ENCODE measurements at regions not wholly inside any gene's neighbourhood (a gene's known extent, or its start where the extent isn't known, plus 50 kb on each side); places are given as distances from the start of the nearest gene placed in this dataset.

- H3K4me2 ChIP-seq (ENCODE audit: low read length) = no peak overlapping the region
- H3K9me3 ChIP-seq (ENCODE audit: control insufficient read depth, low read length) = no peaks in the 10 kb centered on the region
- no peaks in the 10 kb centered on the region for H3K27me3 ChIP-seq (ENCODE audit: control insufficient read depth, insufficient read depth, low read length)
- H3K27ac ChIP-seq = no peak overlapping the region
- no peak overlapping the region for H3K4me3 ChIP-seq (ENCODE audit: low read depth, low read length)
- no peak overlapping the region for H3K9ac ChIP-seq
- H3K36me3 ChIP-seq (ENCODE audit: control insufficient read depth, insufficient read depth, low read length) = no peaks in the 10 kb centered on the region
- H2AFZ ChIP-seq = no peak overlapping the region
- H3K79me2 ChIP-seq = no peaks in the 10 kb centered on the region
- no peaks in the 10 kb centered on the region for H3K4me1 ChIP-seq
- TF ChIP-seq CTCF (IDR thresholded peaks at IDR 0.05) = no peak
Measured at GRCh38 chr18:61957801-61958516, 65.2 kb upstream of the RNF152 start.

DNA sequence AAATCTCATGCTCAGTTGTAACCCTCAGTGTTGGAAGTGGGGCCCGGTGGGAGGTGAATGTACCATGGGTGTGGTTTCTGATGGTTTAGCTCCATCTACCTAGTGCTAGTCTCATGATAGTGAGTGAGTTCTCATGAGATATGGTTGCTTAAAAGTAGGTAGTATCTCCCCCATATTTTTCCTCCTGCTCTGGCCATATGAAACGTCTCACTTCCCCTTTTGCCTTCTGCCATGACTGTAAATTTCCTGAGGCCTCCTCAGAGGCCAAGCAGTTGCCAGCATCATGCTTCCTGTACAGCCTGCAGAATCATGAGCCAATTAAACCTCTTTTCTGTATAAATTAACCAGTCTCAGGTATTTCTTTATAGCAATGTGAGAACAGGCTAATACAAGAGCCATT lies 62.8 kb upstream of the RNF152 start:
- no peaks in the 10 kb centered on the region for H3K36me3 ChIP-seq (ENCODE audit: control insufficient read depth, insufficient read depth, low read length)
- no peak overlapping the region for H2AFZ ChIP-seq
- H3K27ac ChIP-seq = no peak overlapping the region
- no peak overlapping the region for H3K9ac ChIP-seq
- TF ChIP-seq CTCF (IDR thresholded peaks at IDR 0.05) = no peak
- no peaks in the 10 kb centered on the region for H3K9me3 ChIP-seq (ENCODE audit: control insufficient read depth, low read length)
- no peaks in the 10 kb centered on the region for H3K79me2 ChIP-seq
- no peak overlapping the region for H3K4me3 ChIP-seq (ENCODE audit: low read depth, low read length)
- H3K4me1 ChIP-seq = no peaks in the 10 kb centered on the region
- no peak overlapping the region for H3K4me2 ChIP-seq (ENCODE audit: low read length)
- H3K27me3 ChIP-seq (ENCODE audit: control insufficient read depth, insufficient read depth, low read length) = no peaks in the 10 kb centered on the region

DNA sequence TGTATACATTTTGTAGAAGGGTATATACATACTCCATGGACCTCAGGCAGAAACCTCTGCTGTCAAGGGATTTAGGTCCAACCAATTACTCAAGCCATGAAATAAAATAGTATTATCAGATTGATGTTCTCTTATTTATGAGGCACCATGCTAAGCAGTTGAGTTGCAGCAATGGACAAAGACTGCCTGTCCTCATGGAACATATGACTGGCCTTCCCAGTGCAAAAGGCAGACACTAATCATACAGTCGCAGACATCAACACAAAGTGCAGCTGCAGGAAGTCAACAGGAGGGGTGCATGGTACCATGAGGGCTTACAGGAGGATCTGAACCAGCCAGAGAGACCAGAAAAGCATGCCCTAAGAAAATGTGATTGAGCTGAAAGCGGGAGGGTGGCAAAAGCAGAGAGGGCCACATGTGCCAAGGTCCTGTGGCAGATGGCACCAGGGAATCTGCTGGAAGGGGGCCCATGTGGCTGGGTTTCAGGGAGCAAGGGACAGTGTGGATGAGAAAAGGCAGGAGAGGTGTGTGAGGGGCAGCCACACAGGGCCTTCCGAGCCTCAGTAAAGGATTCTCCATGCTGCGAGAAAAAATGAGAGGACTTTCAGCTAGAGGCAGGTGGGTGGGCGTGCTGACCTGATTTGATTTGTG lies 61.4 kb upstream of the RNF152 start:
- no peak overlapping the region for H3K9ac ChIP-seq
- no peaks in the 10 kb centered on the region for H3K27me3 ChIP-seq (ENCODE audit: control insufficient read depth, insufficient read depth, low read length)
- no peaks in the 10 kb centered on the region for H3K79me2 ChIP-seq
- H3K36me3 ChIP-seq (ENCODE audit: control insufficient read depth, insufficient read depth, low read length) = no peaks in the 10 kb centered on the region
- H3K27ac ChIP-seq = no peak overlapping the region
- H3K9me3 ChIP-seq (ENCODE audit: control insufficient read depth, low read length) = no peaks in the 10 kb centered on the region
- TF ChIP-seq CTCF (IDR thresholded peaks at IDR 0.05) = no peak
- no peak overlapping the region for H3K4me2 ChIP-seq (ENCODE audit: low read length)
- no peak overlapping the region for H2AFZ ChIP-seq
- H3K4me1 ChIP-seq = no peaks in the 10 kb centered on the region
- H3K4me3 ChIP-seq (ENCODE audit: low read depth, low read length) = no peak overlapping the region

DNA sequence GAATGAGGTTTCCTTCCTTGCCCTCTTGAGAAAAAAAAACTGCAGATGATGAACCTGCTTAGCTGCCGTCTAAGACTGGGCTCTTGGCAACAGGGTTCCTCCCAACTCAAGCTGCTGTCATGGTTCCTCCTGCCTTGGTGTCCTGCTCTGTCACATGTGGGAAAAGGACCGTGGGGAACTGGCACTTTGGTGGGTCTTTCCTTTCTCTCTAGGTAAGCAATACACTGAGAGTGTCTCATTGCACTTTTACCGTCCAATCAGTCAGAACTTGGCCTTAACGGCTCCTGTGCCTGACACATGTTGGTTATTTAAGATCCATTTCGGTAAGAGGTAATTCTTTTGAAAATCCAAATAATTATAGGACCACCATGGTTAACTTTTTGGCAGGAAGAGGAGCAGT lies 60.8 kb upstream of the RNF152 start:
- Histone ChIP-seq H3K9me3 (ENCODE audit: control insufficient read depth, low read length) (no peaks in the 10 kb centered on the region), H3K79me2 (no peaks in the 10 kb centered on the region)

More for the DNA sequence above, 60.8 kb upstream of the RNF152 start:
- Histone ChIP-seq H3K4me1 (no peaks in the 10 kb centered on the region), H3K36me3 (ENCODE audit: control insufficient read depth, insufficient read depth, low read length) (no peaks in the 10 kb centered on the region), H3K27me3 (ENCODE audit: control insufficient read depth, insufficient read depth, low read length) (no peaks in the 10 kb centered on the region), H3K9ac (no peak overlapping the region), H3K4me2 (ENCODE audit: low read length) (no peak overlapping the region), H3K4me3 (ENCODE audit: low read depth, low read length) (no peak overlapping the region), H3K27ac (no peak overlapping the region), H2AFZ (no peak overlapping the region)
- no peak for TF ChIP-seq CTCF (IDR thresholded peaks at IDR 0.05)

Data from parathyroid adenoma (tissue), 2 donors.